SK-N-SH treated with all-trans-retinoic acid at 6 μM for 48 hours (cell line): ENCODE measurements at regions not wholly inside any gene's neighbourhood (a gene's known extent, or its start where the extent isn't known, plus 50 kb on each side); places are given as distances from the start of the nearest gene placed in this dataset.

ENCODE experiments used
- ATAC-seq: fragments of 200-7000 bp; cut with Tn5 transposase; 3 replicates; pipeline ENCODE4 v1.9.1; 2020; ENCODE audit warnings: mild to moderate bottlenecking, moderate library complexity
- ARNTL ChIP-seq: fragments of 450-650 bp; formaldehyde crosslinking; IDR thresholded peaks from 2 replicates; pipeline ENCODE4 v1.5.0; 2020; ENCODE audit warnings: low read depth, mild to moderate bottlenecking, moderate library complexity, borderline replicate concordance
- BACH2 ChIP-seq: fragments of 250-450 bp; sonication (Bioruptor Pico); IDR thresholded peaks from 2 replicates; pipeline ENCODE4 v1.9.0; 2021; ENCODE audit warnings: mild to moderate bottlenecking, borderline replicate concordance
- CREB5 ChIP-seq: fragments of 250-450 bp; sonication (Bioruptor Pico); IDR thresholded peaks from 2 replicates; pipeline ENCODE4 v1.5.1; 2020; ENCODE audit warnings: low read depth, mild to moderate bottlenecking, moderate library complexity
- CSRNP3 ChIP-seq: fragments of 250-450 bp; sonication (Bioruptor Pico); IDR thresholded peaks from 2 replicates; pipeline ENCODE4 v1.5.1; 2021; ENCODE audit warnings: mild to moderate bottlenecking, moderate library complexity
- ISL1 ChIP-seq: fragments of 250-450 bp; sonication (Bioruptor Pico); IDR thresholded peaks from 2 replicates; pipeline ENCODE4 v2.1.2; 2022; ENCODE audit warnings: mild to moderate bottlenecking, moderate library complexity
- PATZ1 ChIP-seq: fragments of 250-450 bp; sonication (Bioruptor Pico); IDR thresholded peaks from 2 replicates; pipeline ENCODE4 v1.8.0; 2020; ENCODE audit warnings: mild to moderate bottlenecking, moderate library complexity, borderline replicate concordance
- RARB ChIP-seq: fragments of 250-450 bp; sonication (Bioruptor Pico); IDR thresholded peaks from 2 replicates; pipeline ENCODE4 v1.8.0; 2021; ENCODE audit warnings: mild to moderate bottlenecking, moderate library complexity
- SNAI2 ChIP-seq: fragments of 250-450 bp; sonication (Bioruptor Pico); IDR thresholded peaks from 2 replicates; pipeline ENCODE4 v1.5.0; 2020; ENCODE audit warnings: mild to moderate bottlenecking, moderate library complexity
- TCF4 ChIP-seq: fragments of 250-450 bp; sonication (Bioruptor Pico); IDR thresholded peaks from 2 replicates; pipeline ENCODE4 v1.8.0; 2021; ENCODE audit warnings: mild to moderate bottlenecking, moderate library complexity, borderline replicate concordance
- TOX ChIP-seq: fragments of 250-450 bp; sonication (Bioruptor Pico); IDR thresholded peaks from 2 replicates; pipeline ENCODE4 v1.8.0; 2021; ENCODE audit warnings: mild to moderate bottlenecking, moderate library complexity, borderline replicate concordance
- ZC3H10 ChIP-seq: fragments of 250-450 bp; sonication (Bioruptor Pico); IDR thresholded peaks from 2 replicates; pipeline ENCODE4 v1.5.1; 2021; ENCODE audit warnings: mild to moderate bottlenecking, moderate library complexity
- ZFP3 ChIP-seq: fragments of 250-450 bp; sonication (Bioruptor Pico); IDR thresholded peaks from 2 replicates; pipeline ENCODE4 v1.5.0; 2020; ENCODE audit warnings: mild to moderate bottlenecking, moderate library complexity
- ZFP30 ChIP-seq: fragments of 450-650 bp; formaldehyde crosslinking; IDR thresholded peaks from 2 replicates; pipeline ENCODE4 v1.5.0; 2022; ENCODE audit warnings: mild to moderate bottlenecking, moderate library complexity
- ZNF8 ChIP-seq: fragments of 450-650 bp; formaldehyde crosslinking; IDR thresholded peaks from 2 replicates; pipeline ENCODE4 v1.5.0; 2020; ENCODE audit warnings: mild to moderate bottlenecking, moderate library complexity
- TF ChIP-seq, protein P1 (sequence below): fragments of 250-450 bp; sonication (Bioruptor Pico); IDR thresholded peaks from 2 replicates; pipeline ENCODE4 v1.5.0; 2020; ENCODE audit warnings: mild to moderate bottlenecking, moderate library complexity

GRCh38 chr18:72460210-72460680, 83.9 kb downstream of the CBLN2 start (continued):
- TF ChIP-seq CREB5 (CRISPR knock-in tag): no peak
- TF ChIP-seq, protein P1, sequence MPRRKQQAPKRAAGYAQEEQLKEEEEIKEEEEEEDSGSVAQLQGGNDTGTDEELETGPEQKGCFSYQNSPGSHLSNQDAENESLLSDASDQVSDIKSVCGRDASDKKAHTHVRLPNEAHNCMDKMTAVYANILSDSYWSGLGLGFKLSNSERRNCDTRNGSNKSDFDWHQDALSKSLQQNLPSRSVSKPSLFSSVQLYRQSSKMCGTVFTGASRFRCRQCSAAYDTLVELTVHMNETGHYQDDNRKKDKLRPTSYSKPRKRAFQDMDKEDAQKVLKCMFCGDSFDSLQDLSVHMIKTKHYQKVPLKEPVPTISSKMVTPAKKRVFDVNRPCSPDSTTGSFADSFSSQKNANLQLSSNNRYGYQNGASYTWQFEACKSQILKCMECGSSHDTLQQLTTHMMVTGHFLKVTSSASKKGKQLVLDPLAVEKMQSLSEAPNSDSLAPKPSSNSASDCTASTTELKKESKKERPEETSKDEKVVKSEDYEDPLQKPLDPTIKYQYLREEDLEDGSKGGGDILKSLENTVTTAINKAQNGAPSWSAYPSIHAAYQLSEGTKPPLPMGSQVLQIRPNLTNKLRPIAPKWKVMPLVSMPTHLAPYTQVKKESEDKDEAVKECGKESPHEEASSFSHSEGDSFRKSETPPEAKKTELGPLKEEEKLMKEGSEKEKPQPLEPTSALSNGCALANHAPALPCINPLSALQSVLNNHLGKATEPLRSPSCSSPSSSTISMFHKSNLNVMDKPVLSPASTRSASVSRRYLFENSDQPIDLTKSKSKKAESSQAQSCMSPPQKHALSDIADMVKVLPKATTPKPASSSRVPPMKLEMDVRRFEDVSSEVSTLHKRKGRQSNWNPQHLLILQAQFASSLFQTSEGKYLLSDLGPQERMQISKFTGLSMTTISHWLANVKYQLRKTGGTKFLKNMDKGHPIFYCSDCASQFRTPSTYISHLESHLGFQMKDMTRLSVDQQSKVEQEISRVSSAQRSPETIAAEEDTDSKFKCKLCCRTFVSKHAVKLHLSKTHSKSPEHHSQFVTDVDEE: no peak
- TF ChIP-seq BACH2 (CRISPR knock-in tag): no peak
- TF ChIP-seq RARB (CRISPR knock-in tag): no peak
- TF ChIP-seq ARNTL (CRISPR knock-in tag): no peak
- TF ChIP-seq, all 23 proteins: peak for 5

GRCh38 chr18:72458271-72458670, 85.9 kb downstream of the CBLN2 start:
- ATAC-seq: no peak
- TF ChIP-seq CSRNP3 (CRISPR knock-in tag) (no peak), BACH2 (CRISPR knock-in tag) (no peak), ISL1 (peak; percentile 63), CREB5 (CRISPR knock-in tag) (peak; percentile 35; the same call in 1 of the 2 replicates), TCF4 (CRISPR knock-in tag) (no peak), ZNF8 (CRISPR knock-in tag) (no peak), TOX (CRISPR knock-in tag) (no peak; the same call in 1 of the 2 replicates)

- peak; percentile 51 for ATAC-seq
- TF ChIP-seq ISL1 (peak; percentile 99), TCF4 (CRISPR knock-in tag) (no peak), CREB5 (CRISPR knock-in tag) (peak; percentile 96), SNAI2 (CRISPR knock-in tag) (no peak), TOX (CRISPR knock-in tag) (peak; percentile 80; the same call in 1 of the 2 replicates), PATZ1 (CRISPR knock-in tag) (peak; percentile 69; the same call in 1 of the 2 replicates), ZC3H10 (CRISPR knock-in tag) (peak; percentile 63; the same call in 1 of the 2 replicates), ZFP3 (CRISPR knock-in tag) (peak; percentile 67; the same call in 1 of the 2 replicates), ZFP30 (no peak), CSRNP3 (CRISPR knock-in tag) (peak; percentile 76; the same call in 1 of the 2 replicates)
Measured at GRCh38 chr18:72456802-72457201, 87.3 kb downstream of the CBLN2 start.
